ENCODE measurements at regions not wholly inside any gene's neighbourhood (a gene's known extent, or its start where the extent isn't known, plus 50 kb on each side); places are given as distances from the start of the nearest gene placed in this dataset.

DNA sequence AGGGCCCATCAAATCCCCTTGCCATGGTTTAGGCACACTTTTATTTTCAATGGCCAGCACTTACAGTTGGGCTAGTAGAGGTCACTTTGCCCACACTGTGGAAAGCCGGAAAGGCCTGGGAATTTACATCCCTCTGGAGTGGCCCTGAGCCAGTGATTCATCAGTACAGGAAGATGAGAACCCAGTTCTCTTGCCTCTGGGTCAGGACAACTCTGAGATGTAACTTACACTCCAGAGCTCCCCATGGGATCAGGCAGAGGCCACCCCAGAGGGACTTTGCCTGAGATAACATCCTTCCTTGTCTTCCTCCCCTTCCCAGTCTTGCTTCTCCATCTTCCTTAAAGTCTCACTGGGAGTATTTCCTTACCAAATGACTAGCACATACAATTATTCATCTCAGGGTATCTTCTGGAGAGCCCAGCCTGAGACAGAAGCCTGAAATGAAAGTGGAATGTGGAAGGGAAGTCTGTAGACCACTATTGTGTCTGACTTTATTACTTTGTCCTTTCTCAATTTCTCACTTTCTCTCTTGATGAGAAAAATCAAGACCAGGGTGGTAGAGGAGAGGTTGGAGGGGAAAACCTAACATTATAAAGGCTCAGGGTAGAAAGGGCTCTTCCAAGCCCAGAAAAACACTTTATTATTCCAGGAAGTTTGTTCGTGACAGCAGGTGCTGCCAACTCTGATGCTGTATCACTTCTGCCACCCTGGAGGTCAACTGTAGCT is 220.8 kb downstream of the ZNF621 start:
- Histone ChIP-seq H3K4me1 (ENCODE audit: control insufficient read depth, insufficient read depth, low read length) (no peaks in the 10 kb centered on the region), H3K4me3 (ENCODE audit: low read length) (no peak overlapping the region), H3K27ac (ENCODE audit: low read length) (no peak overlapping the region), H3K27me3 (ENCODE audit: control insufficient read depth, insufficient read depth, low read length) (no peaks in the 10 kb centered on the region), H3K36me3 (ENCODE audit: control insufficient read depth, insufficient read depth, low read length) (no peaks in the 10 kb centered on the region), H3K9me3 (ENCODE audit: control insufficient read depth, insufficient read depth, low read length) (no peaks in the 10 kb centered on the region)
- TF ChIP-seq, protein P1, sequence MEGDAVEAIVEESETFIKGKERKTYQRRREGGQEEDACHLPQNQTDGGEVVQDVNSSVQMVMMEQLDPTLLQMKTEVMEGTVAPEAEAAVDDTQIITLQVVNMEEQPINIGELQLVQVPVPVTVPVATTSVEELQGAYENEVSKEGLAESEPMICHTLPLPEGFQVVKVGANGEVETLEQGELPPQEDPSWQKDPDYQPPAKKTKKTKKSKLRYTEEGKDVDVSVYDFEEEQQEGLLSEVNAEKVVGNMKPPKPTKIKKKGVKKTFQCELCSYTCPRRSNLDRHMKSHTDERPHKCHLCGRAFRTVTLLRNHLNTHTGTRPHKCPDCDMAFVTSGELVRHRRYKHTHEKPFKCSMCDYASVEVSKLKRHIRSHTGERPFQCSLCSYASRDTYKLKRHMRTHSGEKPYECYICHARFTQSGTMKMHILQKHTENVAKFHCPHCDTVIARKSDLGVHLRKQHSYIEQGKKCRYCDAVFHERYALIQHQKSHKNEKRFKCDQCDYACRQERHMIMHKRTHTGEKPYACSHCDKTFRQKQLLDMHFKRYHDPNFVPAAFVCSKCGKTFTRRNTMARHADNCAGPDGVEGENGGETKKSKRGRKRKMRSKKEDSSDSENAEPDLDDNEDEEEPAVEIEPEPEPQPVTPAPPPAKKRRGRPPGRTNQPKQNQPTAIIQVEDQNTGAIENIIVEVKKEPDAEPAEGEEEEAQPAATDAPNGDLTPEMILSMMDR (IDR thresholded peaks at IDR 0.05) = no peak
- ATAC-seq (no peak), DNase-seq (no peak)
- H3K4me1 Mint-ChIP-seq = no peaks in the 10 kb centered on the region
- H3K4me3 Mint-ChIP-seq = no peak overlapping the region
- WGBS (ENCODE audit: insufficient coverage) = 84% methylated on average over 2 of the region's 2 CpGs
- no peaks in the 10 kb centered on the region for H3K9me3 Mint-ChIP-seq
- H3K27ac Mint-ChIP-seq = no peak overlapping the region
- no peaks in the 10 kb centered on the region for H3K36me3 Mint-ChIP-seq
- intact Hi-C loops (cut with micrococcal nuclease) = no loop called here
- H3K27me3 Mint-ChIP-seq (ENCODE audit: low read depth in 2 of 2) = peaks cover 3 to 14% of the 10 kb centered on the region in 2 donors

GRCh38 chr3:40751666-40752065 is 226.9 kb downstream of the ZNF621 start:
- 89% methylated on average over 1 of the region's 1 CpG for WGBS (ENCODE audit: insufficient coverage)
- no peak overlapping the region for H3K27ac Mint-ChIP-seq
- no peak overlapping the region for H3K27ac ChIP-seq (ENCODE audit: low read length)
- H3K4me1 ChIP-seq (ENCODE audit: control insufficient read depth, insufficient read depth, low read length) = no peaks in the 10 kb centered on the region
- TF ChIP-seq, protein P1 (IDR thresholded peaks at IDR 0.05) = no peak
- DNase-seq = no peak
- peaks cover 0 to 3% of the 10 kb centered on the region in 2 donors for H3K27me3 Mint-ChIP-seq (ENCODE audit: low read depth in 2 of 2)
- H3K4me3 Mint-ChIP-seq = no peak overlapping the region
- no peak overlapping the region for H3K4me3 ChIP-seq (ENCODE audit: low read length)
- no peak for ATAC-seq
- intact Hi-C loops (cut with micrococcal nuclease) = no loop called here
- H3K9me3 ChIP-seq (ENCODE audit: control insufficient read depth, insufficient read depth, low read length) = no peaks in the 10 kb centered on the region
- H3K36me3 Mint-ChIP-seq = no peaks in the 10 kb centered on the region
- no peaks in the 10 kb centered on the region for H3K36me3 ChIP-seq (ENCODE audit: control insufficient read depth, insufficient read depth, low read length)
- no peaks in the 10 kb centered on the region for H3K9me3 Mint-ChIP-seq
- H3K4me1 Mint-ChIP-seq = no peaks in the 10 kb centered on the region
- no peaks in the 10 kb centered on the region for H3K27me3 ChIP-seq (ENCODE audit: control insufficient read depth, insufficient read depth, low read length)

DNA sequence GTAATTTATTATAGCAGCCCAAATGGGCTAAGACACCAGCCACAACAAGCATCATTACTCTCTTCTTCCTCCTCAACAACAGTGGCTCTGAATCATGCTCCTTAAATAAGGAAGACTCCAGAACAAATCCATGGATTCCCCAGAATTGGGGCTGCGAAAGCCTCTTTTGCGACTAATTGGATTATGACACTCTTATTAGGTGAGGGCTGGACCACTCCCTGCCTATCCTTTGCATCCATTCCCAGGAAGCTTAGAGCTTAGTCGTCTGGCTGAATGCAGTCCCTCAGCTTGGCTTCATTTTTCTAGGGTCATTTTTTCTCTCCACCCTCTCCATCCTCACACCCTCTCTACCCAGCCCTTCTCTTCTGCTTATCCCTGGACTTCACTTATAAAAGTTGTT is 227.7 kb downstream of the ZNF621 start:
- H3K36me3 ChIP-seq (ENCODE audit: control insufficient read depth, insufficient read depth, low read length) = no peaks in the 10 kb centered on the region
- Mint-ChIP-seq H3K36me3 (no peaks in the 10 kb centered on the region), H3K9me3 (no peaks in the 10 kb centered on the region), H3K27ac (no peak overlapping the region), H3K27me3 (ENCODE audit: low read depth in 2 of 2) (peaks cover 0 to 3% of the 10 kb centered on the region in 2 donors), H3K4me3 (no peak overlapping the region), H3K4me1 (no peaks in the 10 kb centered on the region)
- H3K4me1 ChIP-seq (ENCODE audit: control insufficient read depth, insufficient read depth, low read length) = no peaks in the 10 kb centered on the region
- H3K27me3 ChIP-seq (ENCODE audit: control insufficient read depth, insufficient read depth, low read length) = no peaks in the 10 kb centered on the region
- H3K4me3 ChIP-seq (ENCODE audit: low read length) = no peak overlapping the region
- ATAC-seq (no peak), DNase-seq (no peak)
- TF ChIP-seq, protein P1 (IDR thresholded peaks at IDR 0.05) = no peak
- no peak overlapping the region for H3K27ac ChIP-seq (ENCODE audit: low read length)
- no peaks in the 10 kb centered on the region for H3K9me3 ChIP-seq (ENCODE audit: control insufficient read depth, insufficient read depth, low read length)
- WGBS (ENCODE audit: insufficient coverage) = 95% methylated on average over 3 of the region's 3 CpGs
- intact Hi-C loops (cut with micrococcal nuclease) = no loop called here

- H3K27ac Mint-ChIP-seq = no peak overlapping the region
Measured at GRCh38 chr3:40753291-40753770, 228.6 kb downstream of the ZNF621 start.

More at GRCh38 chr3:40753291-40753770, 228.6 kb downstream of the ZNF621 start:
- H3K36me3 Mint-ChIP-seq = no peaks in the 10 kb centered on the region
- H3K27me3 Mint-ChIP-seq (ENCODE audit: low read depth in 2 of 2) = peaks cover 0 to 3% of the 10 kb centered on the region in 2 donors
- Histone ChIP-seq H3K4me1 (ENCODE audit: control insufficient read depth, insufficient read depth, low read length) (no peaks in the 10 kb centered on the region), H3K9me3 (ENCODE audit: control insufficient read depth, insufficient read depth, low read length) (no peaks in the 10 kb centered on the region), H3K4me3 (ENCODE audit: low read length) (no peak overlapping the region), H3K27me3 (ENCODE audit: control insufficient read depth, insufficient read depth, low read length) (no peaks in the 10 kb centered on the region), H3K36me3 (ENCODE audit: control insufficient read depth, insufficient read depth, low read length) (no peaks in the 10 kb centered on the region), H3K27ac (ENCODE audit: low read length) (no peak overlapping the region)
- intact Hi-C loops (cut with micrococcal nuclease) = no loop called here
- H3K4me3 Mint-ChIP-seq = no peak overlapping the region
- no peaks in the 10 kb centered on the region for H3K9me3 Mint-ChIP-seq
- DNase-seq (no peak), ATAC-seq (no peak)
- H3K4me1 Mint-ChIP-seq = no peaks in the 10 kb centered on the region
- TF ChIP-seq, protein P1 (IDR thresholded peaks at IDR 0.05) = no peak

Measured in natural killer cell (primary cell).